GM23338 (cell line): ENCODE measurements at regions not wholly inside any gene's neighbourhood (a gene's known extent, or its start where the extent isn't known, plus 50 kb on each side); places are given as distances from the start of the nearest gene placed in this dataset.

ENCODE experiments used
- ATAC-seq: fragments of 200-7000 bp; cut with Tn5 transposase; 3 replicates; pipeline ENCODE4 v1.9.1; 2020
- DNase-seq: peaks from one replicate; pipeline ENCODE4 v3.0.0-alpha.2; 2015; ENCODE audit warnings: low spot score
- H2AFZ ChIP-seq: fragments of 200-600 bp; sonication (generic); 2 replicates; pipeline ENCODE4 v1.8.0; 2016; ENCODE audit warnings: antibody characterized with exemption, mild to moderate bottlenecking, moderate library complexity
- H3F3A ChIP-seq: fragments of 200-600 bp; sonication (generic); replicated peaks from 2 replicates; pipeline ENCODE4 v1.8.0; 2017; ENCODE audit warnings: antibody characterized with exemption, mixed run types, low read depth
- H3K27ac ChIP-seq: fragments of 200-600 bp; sonication (generic); 2 replicates; pipeline ENCODE4 v1.6.1; 2016; ENCODE audit warnings: low read depth
- H3K27me3 ChIP-seq: fragments of 200-600 bp; sonication (generic); 2 replicates; pipeline ENCODE4 v1.8.0; 2016; ENCODE audit warnings: mild to moderate bottlenecking, mixed run types, moderate library complexity; ENCODE audit not compliant: insufficient read depth
- H3K36me3 ChIP-seq: fragments of 200-600 bp; sonication (generic); 2 replicates; pipeline ENCODE4 v1.8.0; 2016; ENCODE audit warnings: mild to moderate bottlenecking; ENCODE audit not compliant: insufficient read depth
- H3K4me1 ChIP-seq: fragments of 200-600 bp; sonication (generic); 2 replicates; pipeline ENCODE4 v1.8.0; 2016; ENCODE audit warnings: mild to moderate bottlenecking, moderate library complexity; ENCODE audit not compliant: insufficient read depth
- H3K4me2 ChIP-seq: fragments of 200-600 bp; sonication (generic); 2 replicates; pipeline ENCODE4 v1.7.1; 2017; ENCODE audit warnings: mixed run types
- H3K4me3 ChIP-seq: fragments of 200-600 bp; sonication (generic); 2 replicates; pipeline ENCODE4 v1.6.1; 2016; ENCODE audit warnings: mixed run types
- H3K79me2 ChIP-seq: fragments of 200-600 bp; sonication (generic); replicated peaks from 2 replicates; pipeline ENCODE4 v1.8.0; 2017; ENCODE audit warnings: mild to moderate bottlenecking; ENCODE audit not compliant: insufficient read depth
- H3K9me2 ChIP-seq: fragments of 200-600 bp; sonication (generic); 2 replicates; pipeline ENCODE4 v1.8.0; 2017; ENCODE audit not compliant: insufficient read depth
- H4K20me1 ChIP-seq: fragments of 200-600 bp; sonication (generic); replicated peaks from 2 replicates; pipeline ENCODE4 v1.8.0; 2017; ENCODE audit warnings: mild to moderate bottlenecking; ENCODE audit not compliant: insufficient read depth
- H3K27ac Mint-ChIP-seq: 2 replicates; pipeline ENCODE4 v1.8.0; 2020; ENCODE audit warnings: inconsistent platforms, mild to moderate bottlenecking, moderate library complexity, mixed read lengths
- H3K27me3 Mint-ChIP-seq: 3 replicates; pipeline ENCODE4 v1.8.0; 2022; ENCODE audit warnings: low read depth, mild to moderate bottlenecking, moderate library complexity, mixed read lengths, inconsistent platforms; ENCODE audit not compliant: insufficient read depth, poor library complexity
- H3K36me3 Mint-ChIP-seq: 3 replicates; pipeline ENCODE4 v1.8.0; 2021; ENCODE audit warnings: low read depth, mild to moderate bottlenecking, inconsistent platforms, moderate library complexity, mixed read lengths
- H3K4me1 Mint-ChIP-seq: 3 replicates; pipeline ENCODE4 v1.8.0; 2020; ENCODE audit warnings: mild to moderate bottlenecking, inconsistent platforms, mixed read lengths
- H3K4me3 Mint-ChIP-seq: 3 replicates; pipeline ENCODE4 v1.8.0; 2021; ENCODE audit warnings: moderate library complexity, mild to moderate bottlenecking, inconsistent platforms, mixed read lengths
- H3K9me3 Mint-ChIP-seq: 3 replicates; pipeline ENCODE4 v1.8.0; 2020; ENCODE audit warnings: moderate library complexity, mild to moderate bottlenecking, inconsistent platforms, mixed read lengths
- ETS1 ChIP-seq: IDR thresholded peaks from 2 replicates; pipeline ENCODE4 v1.6.1; 2016; ENCODE audit warnings: antibody characterized with exemption
- EZH2 ChIP-seq: fragments of 200-600 bp; sonication (generic); IDR thresholded peaks from one replicate; pipeline ENCODE4 v1.8.0; 2017; ENCODE audit warnings: antibody characterized with exemption, mild to moderate bottlenecking, low read depth; ENCODE audit not compliant: unreplicated experiment
- EZH2phosphoT487 ChIP-seq: fragments of 200-600 bp; sonication (generic); IDR thresholded peaks from one replicate; pipeline ENCODE4 v1.8.1; 2018; ENCODE audit warnings: antibody characterized with exemption; ENCODE audit not compliant: unreplicated experiment
- NANOG ChIP-seq: IDR thresholded peaks from 2 replicates; pipeline ENCODE4 v1.6.1; 2016; ENCODE audit warnings: antibody characterized with exemption, borderline replicate concordance
- POLR2AphosphoS5 ChIP-seq: IDR thresholded peaks from 2 replicates; pipeline ENCODE4 v1.6.1; 2016; ENCODE audit warnings: antibody characterized with exemption, low read depth
- ZNF114 ChIP-seq: fragments of 250-450 bp; sonication (Bioruptor Pico); IDR thresholded peaks from 2 replicates; pipeline ENCODE4 v1.5.0; 2020; ENCODE audit warnings: mild to moderate bottlenecking, moderate library complexity
- ZNF462 ChIP-seq: fragments of 250-450 bp; sonication (Bioruptor Pico); IDR thresholded peaks from 2 replicates; pipeline ENCODE4 v1.5.0; 2020; ENCODE audit warnings: mild to moderate bottlenecking, moderate library complexity

- TF ChIP-seq ZNF462 (CRISPR knock-in tag) (no peak), ETS1 (no peak)
These were observed 688.2 kb downstream of the CETN3 start (continued) for GRCh38 chr5:89721353-89721752.

- Histone ChIP-seq H3K4me2 (no peak overlapping the region), H3K4me3 (no peak overlapping the region), H3K36me3 (no peaks in the 10 kb centered on the region), H2AFZ (no peak overlapping the region; the same call in 1 of the 2 replicates), H3K4me1 (peaks cover 4% of the 10 kb centered on the region), H3K79me2 (no peaks in the 10 kb centered on the region), H3K9me2 (no peaks in the 10 kb centered on the region; the same call in 1 of the 2 replicates), H3F3A (no peaks in the 10 kb centered on the region), H4K20me1 (no peaks in the 10 kb centered on the region), H3K27ac (no peak overlapping the region), H3K27me3 (no peaks in the 10 kb centered on the region)
- H3K4me3 Mint-ChIP-seq = no peak overlapping the region
- H3K36me3 Mint-ChIP-seq = no peaks in the 10 kb centered on the region; the same call in 2 of the 3 replicates
- ATAC-seq (no peak), DNase-seq (no peak)
- no peak overlapping the region for H3K27ac Mint-ChIP-seq
- H3K27me3 Mint-ChIP-seq = peaks cover 3% of the 10 kb centered on the region
- H3K4me1 Mint-ChIP-seq = peaks cover 14% of the 10 kb centered on the region
- H3K9me3 Mint-ChIP-seq = no peaks in the 10 kb centered on the region
- TF ChIP-seq POLR2AphosphoS5 = no peak
- no peak for TF ChIP-seq EZH2
- no peak for TF ChIP-seq ZNF114
- no peak for TF ChIP-seq NANOG
- no peak for TF ChIP-seq ZNF462 (CRISPR knock-in tag)
- no peak for TF ChIP-seq ETS1
- no peak for TF ChIP-seq EZH2phosphoT487
These were observed 697.3 kb downstream of the CETN3 start for GRCh38 chr5:89712134-89712700.
